ENCODE measurements at regions not wholly inside any gene's neighbourhood (a gene's known extent, or its start where the extent isn't known, plus 50 kb on each side); places are given as distances from the start of the nearest gene placed in this dataset.

DNA sequence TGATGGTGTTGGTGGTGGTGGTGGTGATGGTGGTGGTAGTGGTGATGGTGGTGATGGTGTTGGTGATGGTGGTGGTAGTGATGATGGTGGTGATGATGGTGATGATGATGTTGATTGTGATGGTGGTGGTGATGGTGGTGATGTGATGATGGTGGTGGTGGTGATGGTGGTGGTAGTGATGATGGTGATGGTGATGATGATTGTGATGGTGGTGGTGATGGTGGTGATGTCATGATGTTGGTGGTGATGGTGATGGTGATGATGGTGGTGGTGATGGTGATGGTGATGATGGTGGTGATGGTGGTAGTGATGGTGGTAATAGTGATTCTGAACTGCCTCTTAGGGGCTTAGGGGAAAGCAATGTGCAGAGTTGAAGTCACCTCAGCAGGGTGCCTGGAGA is 760.7 kb downstream of the GALR1 start:
- no peak overlapping the region for H3K4me3 Mint-ChIP-seq
- no peaks in the 10 kb centered on the region for H3K4me1 ChIP-seq (ENCODE audit: control insufficient read depth, insufficient read depth, low read length, poor library complexity, severe bottlenecking)
- H3K27ac ChIP-seq (ENCODE audit: insufficient read depth, low read length, poor library complexity, severe bottlenecking) = no peak overlapping the region
- no peak overlapping the region for H3K27ac Mint-ChIP-seq
- no peaks in the 10 kb centered on the region for H3K36me3 ChIP-seq (ENCODE audit: control insufficient read depth, insufficient read depth, low read length)
- no peaks in the 10 kb centered on the region for H3K27me3 Mint-ChIP-seq
- DNase-seq (no peak), ATAC-seq (ENCODE audit: low read depth in 2 of 2) (no peak)
- peaks cover 0 to 13% (median 9%) of the 10 kb centered on the region in 7 donors for H3K9me3 Mint-ChIP-seq
- no peaks in the 10 kb centered on the region for H3K27me3 ChIP-seq (ENCODE audit: control insufficient read depth, insufficient read depth, low read length)
- no peaks in the 10 kb centered on the region for H3K9me3 ChIP-seq (ENCODE audit: control insufficient read depth in 2 of 2, low read length in 2 of 2)
- peaks cover 6% of the 10 kb centered on the region for H3K36me3 Mint-ChIP-seq
- H3K4me3 ChIP-seq (ENCODE audit: low read depth, low read length) = no peak overlapping the region
- no peaks in the 10 kb centered on the region for H3K4me1 Mint-ChIP-seq

DNA sequence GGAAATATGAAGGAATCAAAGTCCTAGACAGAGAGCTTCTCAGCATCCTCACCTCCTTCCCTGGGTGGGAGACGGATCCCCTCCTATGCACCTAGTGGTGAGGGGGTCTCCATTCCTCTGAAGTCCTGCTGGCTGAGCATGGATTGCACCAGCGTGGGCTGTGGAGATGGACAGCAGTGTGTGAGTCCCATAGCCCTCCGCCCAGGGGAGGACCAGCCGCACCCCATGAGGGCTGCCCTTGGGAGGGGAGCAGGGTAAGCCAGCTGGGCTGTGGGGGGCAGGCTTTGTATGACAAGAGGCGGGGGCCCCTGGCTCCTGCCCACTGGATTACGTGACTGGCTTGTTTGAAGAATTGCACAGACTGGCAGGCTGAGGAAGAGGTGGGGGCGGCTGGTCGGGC is 768.2 kb downstream of the GALR1 start:
- ATAC-seq (ENCODE audit: low read depth in 2 of 2) = no peak
- no peak overlapping the region for H3K27ac Mint-ChIP-seq

DNA sequence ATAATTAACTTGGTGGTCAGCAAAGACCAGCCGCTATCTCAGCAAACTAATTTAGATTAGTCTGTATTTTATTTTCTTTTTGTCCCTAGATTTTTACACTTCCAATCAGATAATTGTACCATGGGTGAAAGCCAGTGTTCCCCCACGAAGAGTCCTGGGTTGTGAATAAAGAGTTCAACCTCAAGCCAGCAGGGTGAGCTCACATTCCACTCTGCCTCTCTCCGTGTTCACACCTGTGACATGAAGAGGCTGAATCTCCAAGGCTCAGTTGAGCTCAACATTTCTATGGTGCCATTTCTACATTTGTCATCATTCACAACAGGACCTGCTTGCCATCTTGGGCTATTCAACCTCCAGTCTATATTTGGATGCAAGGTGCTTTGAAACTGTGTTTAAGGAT is 771.5 kb downstream of the GALR1 start:
- H3K27ac ChIP-seq (ENCODE audit: insufficient read depth, low read length, poor library complexity, severe bottlenecking) = no peak overlapping the region
- no peaks in the 10 kb centered on the region for H3K4me1 Mint-ChIP-seq
- no peaks in the 10 kb centered on the region for H3K27me3 Mint-ChIP-seq
- no peak overlapping the region for H3K4me3 Mint-ChIP-seq
- DNase-seq = no peak
- no peak overlapping the region for H3K4me3 ChIP-seq (ENCODE audit: low read depth, low read length)
- no peak overlapping the region for H3K27ac Mint-ChIP-seq
- no peaks in the 10 kb centered on the region for H3K4me1 ChIP-seq (ENCODE audit: control insufficient read depth, insufficient read depth, low read length, poor library complexity, severe bottlenecking)
- H3K27me3 ChIP-seq (ENCODE audit: control insufficient read depth, insufficient read depth, low read length) = no peaks in the 10 kb centered on the region
- H3K36me3 Mint-ChIP-seq = no peaks in the 10 kb centered on the region
- H3K9me3 Mint-ChIP-seq = peaks cover 0 to 1% (median 0%) of the 10 kb centered on the region in 7 donors
- no peak for ATAC-seq (ENCODE audit: low read depth in 2 of 2)
- no peaks in the 10 kb centered on the region for H3K9me3 ChIP-seq (ENCODE audit: control insufficient read depth in 2 of 2, low read length in 2 of 2)
- no peaks in the 10 kb centered on the region for H3K36me3 ChIP-seq (ENCODE audit: control insufficient read depth, insufficient read depth, low read length)

More for the DNA sequence above, 768.2 kb downstream of the GALR1 start:
- H3K9me3 ChIP-seq (ENCODE audit: control insufficient read depth in 2 of 2, low read length in 2 of 2) = no peaks in the 10 kb centered on the region
- no peak for DNase-seq
- Mint-ChIP-seq H3K4me1 (no peaks in the 10 kb centered on the region), H3K36me3 (no peaks in the 10 kb centered on the region), H3K9me3 (peaks cover 0 to 5% (median 0%) of the 10 kb centered on the region in 7 donors), H3K27me3 (no peaks in the 10 kb centered on the region), H3K4me3 (no peak overlapping the region)
- no peaks in the 10 kb centered on the region for H3K27me3 ChIP-seq (ENCODE audit: control insufficient read depth, insufficient read depth, low read length)
- H3K4me3 ChIP-seq (ENCODE audit: low read depth, low read length) = no peak overlapping the region
- no peak overlapping the region for H3K27ac ChIP-seq (ENCODE audit: insufficient read depth, low read length, poor library complexity, severe bottlenecking)
- no peaks in the 10 kb centered on the region for H3K4me1 ChIP-seq (ENCODE audit: control insufficient read depth, insufficient read depth, low read length, poor library complexity, severe bottlenecking)
- no peaks in the 10 kb centered on the region for H3K36me3 ChIP-seq (ENCODE audit: control insufficient read depth, insufficient read depth, low read length)

DNA sequence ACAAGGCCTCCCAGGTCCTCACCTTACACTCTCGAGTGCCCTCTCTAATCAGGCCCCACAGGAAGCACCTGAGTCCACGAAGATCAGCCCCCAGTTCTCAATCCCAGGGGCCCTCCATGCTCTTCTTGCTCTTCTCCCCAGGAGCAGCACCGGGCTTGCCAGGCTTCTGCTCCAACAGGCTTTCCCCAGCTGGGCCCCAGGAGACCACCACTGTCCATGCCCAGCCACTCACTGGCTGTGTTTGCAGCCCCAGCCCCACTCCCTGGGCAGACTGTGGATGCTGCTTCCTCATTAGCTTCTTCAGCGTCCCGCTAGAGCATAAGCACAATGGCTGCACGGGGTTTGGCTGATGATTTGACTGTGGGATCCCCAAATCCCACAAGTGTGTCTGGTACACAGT is 781.9 kb downstream of the GALR1 start:
- H3K4me1 Mint-ChIP-seq = no peaks in the 10 kb centered on the region
- H3K27ac Mint-ChIP-seq = no peak overlapping the region
- ATAC-seq (ENCODE audit: low read depth in 2 of 2) (no peak), DNase-seq (no peak)
- Histone ChIP-seq H3K9me3 (ENCODE audit: control insufficient read depth in 2 of 2, low read length in 2 of 2) (no peaks in the 10 kb centered on the region), H3K27ac (ENCODE audit: insufficient read depth, low read length, poor library complexity, severe bottlenecking) (no peak overlapping the region), H3K4me3 (ENCODE audit: low read depth, low read length) (no peak overlapping the region), H3K36me3 (ENCODE audit: control insufficient read depth, insufficient read depth, low read length) (no peaks in the 10 kb centered on the region), H3K27me3 (ENCODE audit: control insufficient read depth, insufficient read depth, low read length) (no peaks in the 10 kb centered on the region), H3K4me1 (ENCODE audit: control insufficient read depth, insufficient read depth, low read length, poor library complexity, severe bottlenecking) (no peaks in the 10 kb centered on the region)
- H3K9me3 Mint-ChIP-seq = peaks cover 0 to 8% (median 1%) of the 10 kb centered on the region in 7 donors
- H3K4me3 Mint-ChIP-seq = no peak overlapping the region
- H3K36me3 Mint-ChIP-seq = no peaks in the 10 kb centered on the region
- H3K27me3 Mint-ChIP-seq = no peaks in the 10 kb centered on the region

DNA sequence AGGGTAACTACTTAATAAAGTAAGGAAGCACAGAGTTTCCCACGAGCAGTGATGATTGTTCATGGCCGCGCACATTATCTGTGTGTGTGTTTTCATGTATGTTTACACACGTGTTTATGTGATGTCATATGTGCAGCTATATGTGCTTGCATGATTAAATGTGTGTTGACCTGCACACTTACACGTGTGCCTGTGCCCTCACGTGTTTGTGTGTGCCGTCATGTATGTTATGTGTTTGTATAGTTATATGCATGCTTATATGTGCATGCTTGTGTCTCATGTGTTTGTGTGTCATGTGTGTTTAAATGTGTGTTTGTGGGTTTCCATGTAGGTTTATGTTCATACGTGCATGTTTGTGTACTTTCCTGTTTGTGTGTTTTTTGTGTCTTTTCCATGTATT is 782.3 kb downstream of the GALR1 start:
- no peaks in the 10 kb centered on the region for H3K4me1 Mint-ChIP-seq
- H3K4me1 ChIP-seq (ENCODE audit: control insufficient read depth, insufficient read depth, low read length, poor library complexity, severe bottlenecking) = no peaks in the 10 kb centered on the region
- no peaks in the 10 kb centered on the region for H3K9me3 ChIP-seq (ENCODE audit: control insufficient read depth in 2 of 2, low read length in 2 of 2)
- H3K27ac ChIP-seq (ENCODE audit: insufficient read depth, low read length, poor library complexity, severe bottlenecking) = no peak overlapping the region
- DNase-seq = no peak
- H3K9me3 Mint-ChIP-seq = peaks cover 0 to 8% (median 1%) of the 10 kb centered on the region in 7 donors
- H3K27me3 Mint-ChIP-seq = no peaks in the 10 kb centered on the region
- no peak overlapping the region for H3K4me3 ChIP-seq (ENCODE audit: low read depth, low read length)
- no peaks in the 10 kb centered on the region for H3K36me3 ChIP-seq (ENCODE audit: control insufficient read depth, insufficient read depth, low read length)
- no peaks in the 10 kb centered on the region for H3K27me3 ChIP-seq (ENCODE audit: control insufficient read depth, insufficient read depth, low read length)
- no peak overlapping the region for H3K4me3 Mint-ChIP-seq
- no peaks in the 10 kb centered on the region for H3K36me3 Mint-ChIP-seq
- ATAC-seq (ENCODE audit: low read depth in 2 of 2) = no peak
- no peak overlapping the region for H3K27ac Mint-ChIP-seq

DNA sequence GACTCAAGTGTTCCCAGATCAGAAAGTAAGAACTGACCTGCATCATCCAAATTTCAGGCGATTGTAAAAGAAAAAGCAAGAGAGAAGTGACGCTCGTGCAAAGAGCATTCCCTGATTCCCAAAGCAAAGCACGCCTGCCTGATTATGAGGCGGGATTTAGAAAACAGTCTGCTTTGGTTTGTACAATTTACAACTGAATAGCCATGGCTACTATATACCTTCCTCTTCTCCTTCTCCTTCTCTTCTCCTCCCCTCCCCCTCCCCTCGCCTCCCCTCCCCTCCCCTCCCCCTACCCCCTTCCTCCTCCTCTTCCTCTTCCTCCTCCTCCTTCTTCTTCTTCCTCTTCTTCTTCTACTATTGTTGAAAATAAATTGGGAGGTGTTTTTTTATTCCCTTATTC is 782.9 kb downstream of the GALR1 start:
- H3K9me3 Mint-ChIP-seq = peaks cover 0 to 8% (median 2%) of the 10 kb centered on the region in 7 donors
- Histone ChIP-seq H3K27me3 (ENCODE audit: control insufficient read depth, insufficient read depth, low read length) (no peaks in the 10 kb centered on the region), H3K36me3 (ENCODE audit: control insufficient read depth, insufficient read depth, low read length) (no peaks in the 10 kb centered on the region), H3K4me3 (ENCODE audit: low read depth, low read length) (no peak overlapping the region), H3K27ac (ENCODE audit: insufficient read depth, low read length, poor library complexity, severe bottlenecking) (no peak overlapping the region), H3K4me1 (ENCODE audit: control insufficient read depth, insufficient read depth, low read length, poor library complexity, severe bottlenecking) (no peaks in the 10 kb centered on the region), H3K9me3 (ENCODE audit: control insufficient read depth in 2 of 2, low read length in 2 of 2) (no peaks in the 10 kb centered on the region)
- DNase-seq (no peak), ATAC-seq (ENCODE audit: low read depth in 2 of 2) (no peak)
- no peaks in the 10 kb centered on the region for H3K4me1 Mint-ChIP-seq
- H3K4me3 Mint-ChIP-seq = no peak overlapping the region
- no peak overlapping the region for H3K27ac Mint-ChIP-seq
- H3K27me3 Mint-ChIP-seq = no peaks in the 10 kb centered on the region
- no peaks in the 10 kb centered on the region for H3K36me3 Mint-ChIP-seq

DNA sequence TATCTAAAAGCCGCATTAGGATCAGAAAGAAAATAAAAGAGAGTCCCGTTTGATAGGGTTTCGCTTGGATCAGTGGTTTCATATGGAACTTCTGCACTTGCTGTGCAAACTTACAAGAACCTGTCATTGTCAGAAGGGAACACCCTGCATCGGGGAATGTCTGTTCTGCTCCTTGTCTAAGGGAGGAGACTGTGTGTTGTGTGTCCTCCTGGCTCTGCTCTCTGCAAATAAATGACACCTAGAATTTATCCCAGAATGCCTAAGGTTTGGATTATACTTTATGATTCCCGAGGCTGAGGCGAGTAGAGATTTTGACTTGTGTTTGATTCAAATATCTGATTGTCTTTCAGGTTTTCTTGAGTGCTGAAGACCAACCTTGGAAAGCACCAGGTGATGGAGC is 785.1 kb downstream of the GALR1 start:
- H3K4me3 Mint-ChIP-seq = no peak overlapping the region
- ATAC-seq (ENCODE audit: low read depth in 2 of 2) = no peak
- no peaks in the 10 kb centered on the region for H3K36me3 Mint-ChIP-seq
- no peaks in the 10 kb centered on the region for H3K36me3 ChIP-seq (ENCODE audit: control insufficient read depth, insufficient read depth, low read length)
- no peak overlapping the region for H3K4me3 ChIP-seq (ENCODE audit: low read depth, low read length)
- no peak for DNase-seq
- H3K4me1 Mint-ChIP-seq = no peaks in the 10 kb centered on the region
- H3K27ac Mint-ChIP-seq = no peak overlapping the region
- no peak overlapping the region for H3K27ac ChIP-seq (ENCODE audit: insufficient read depth, low read length, poor library complexity, severe bottlenecking)
- no peaks in the 10 kb centered on the region for H3K27me3 ChIP-seq (ENCODE audit: control insufficient read depth, insufficient read depth, low read length)
- H3K4me1 ChIP-seq (ENCODE audit: control insufficient read depth, insufficient read depth, low read length, poor library complexity, severe bottlenecking) = no peaks in the 10 kb centered on the region
- no peaks in the 10 kb centered on the region for H3K9me3 ChIP-seq (ENCODE audit: control insufficient read depth in 2 of 2, low read length in 2 of 2)
- H3K27me3 Mint-ChIP-seq = no peaks in the 10 kb centered on the region
- peaks cover 0 to 9% (median 5%) of the 10 kb centered on the region in 7 donors for H3K9me3 Mint-ChIP-seq

DNA sequence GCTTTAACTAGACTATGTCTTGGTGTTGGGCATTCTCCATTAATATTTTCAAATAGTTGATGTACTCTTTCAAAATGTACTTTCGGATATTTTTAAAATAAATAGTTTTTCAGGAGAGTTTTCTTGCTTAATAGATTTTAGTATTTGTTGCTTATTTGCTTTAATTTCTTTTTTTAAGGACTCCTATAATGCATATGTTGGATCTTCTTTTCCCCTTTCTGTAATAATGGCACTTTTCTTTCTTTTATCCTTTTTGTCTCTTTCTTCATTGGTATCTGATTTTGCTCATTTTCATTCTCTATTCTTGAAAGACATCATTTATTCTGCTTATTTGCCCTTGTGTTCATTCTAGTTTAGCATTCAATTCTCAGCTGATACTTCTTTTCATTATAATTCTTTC is 791.6 kb downstream of the GALR1 start:
- ATAC-seq (ENCODE audit: low read depth in 2 of 2) (no peak), DNase-seq (no peak)
- Mint-ChIP-seq H3K4me3 (no peak overlapping the region), H3K36me3 (no peaks in the 10 kb centered on the region), H3K27ac (no peak overlapping the region), H3K27me3 (no peaks in the 10 kb centered on the region), H3K4me1 (no peaks in the 10 kb centered on the region), H3K9me3 (peaks cover 0 to 24% (median 7%) of the 10 kb centered on the region in 7 donors)
- H3K27ac ChIP-seq (ENCODE audit: insufficient read depth, low read length, poor library complexity, severe bottlenecking) = no peak overlapping the region
- H3K4me1 ChIP-seq (ENCODE audit: control insufficient read depth, insufficient read depth, low read length, poor library complexity, severe bottlenecking) = no peaks in the 10 kb centered on the region
- H3K36me3 ChIP-seq (ENCODE audit: control insufficient read depth, insufficient read depth, low read length) = no peaks in the 10 kb centered on the region
- H3K9me3 ChIP-seq (ENCODE audit: control insufficient read depth in 2 of 2, low read length in 2 of 2) = peaks cover 0 to 4% of the 10 kb centered on the region in 2 experiments
- no peak overlapping the region for H3K4me3 ChIP-seq (ENCODE audit: low read depth, low read length)
- H3K27me3 ChIP-seq (ENCODE audit: control insufficient read depth, insufficient read depth, low read length) = no peaks in the 10 kb centered on the region
